ENCODE measurements at regions not wholly inside any gene's neighbourhood (a gene's known extent, or its start where the extent isn't known, plus 50 kb on each side); places are given as distances from the start of the nearest gene placed in this dataset.

GRCh38 chr6:19998541-19998940 lies 161.4 kb downstream of the ID4 start:
- no peak for DNase-seq (ENCODE audit: low read depth, low spot score)
- ATAC-seq = no peak
- H3K27me3 ChIP-seq (ENCODE audit: control insufficient read depth, insufficient read depth, low read length) = no peaks in the 10 kb centered on the region; the same call in 1 of the 2 replicates
- H3K36me3 ChIP-seq (ENCODE audit: control insufficient read depth, insufficient read depth, low read length) = no peaks in the 10 kb centered on the region
- no peak for TF ChIP-seq POLR2AphosphoS5 (IDR thresholded peaks at IDR 0.05; ENCODE audit: low read depth, low read length)
- TF ChIP-seq, protein P1, sequence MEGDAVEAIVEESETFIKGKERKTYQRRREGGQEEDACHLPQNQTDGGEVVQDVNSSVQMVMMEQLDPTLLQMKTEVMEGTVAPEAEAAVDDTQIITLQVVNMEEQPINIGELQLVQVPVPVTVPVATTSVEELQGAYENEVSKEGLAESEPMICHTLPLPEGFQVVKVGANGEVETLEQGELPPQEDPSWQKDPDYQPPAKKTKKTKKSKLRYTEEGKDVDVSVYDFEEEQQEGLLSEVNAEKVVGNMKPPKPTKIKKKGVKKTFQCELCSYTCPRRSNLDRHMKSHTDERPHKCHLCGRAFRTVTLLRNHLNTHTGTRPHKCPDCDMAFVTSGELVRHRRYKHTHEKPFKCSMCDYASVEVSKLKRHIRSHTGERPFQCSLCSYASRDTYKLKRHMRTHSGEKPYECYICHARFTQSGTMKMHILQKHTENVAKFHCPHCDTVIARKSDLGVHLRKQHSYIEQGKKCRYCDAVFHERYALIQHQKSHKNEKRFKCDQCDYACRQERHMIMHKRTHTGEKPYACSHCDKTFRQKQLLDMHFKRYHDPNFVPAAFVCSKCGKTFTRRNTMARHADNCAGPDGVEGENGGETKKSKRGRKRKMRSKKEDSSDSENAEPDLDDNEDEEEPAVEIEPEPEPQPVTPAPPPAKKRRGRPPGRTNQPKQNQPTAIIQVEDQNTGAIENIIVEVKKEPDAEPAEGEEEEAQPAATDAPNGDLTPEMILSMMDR (IDR thresholded peaks at IDR 0.05) = no peak
- TF ChIP-seq SIN3A (IDR thresholded peaks at IDR 0.05; ENCODE audit: borderline replicate concordance, insufficient read depth, low read depth, low read length) = no peak
- TF ChIP-seq TCF7L2 (IDR thresholded peaks at IDR 0.05; ENCODE audit: low read depth, low read length) = no peak
- TF ChIP-seq, protein P2, sequence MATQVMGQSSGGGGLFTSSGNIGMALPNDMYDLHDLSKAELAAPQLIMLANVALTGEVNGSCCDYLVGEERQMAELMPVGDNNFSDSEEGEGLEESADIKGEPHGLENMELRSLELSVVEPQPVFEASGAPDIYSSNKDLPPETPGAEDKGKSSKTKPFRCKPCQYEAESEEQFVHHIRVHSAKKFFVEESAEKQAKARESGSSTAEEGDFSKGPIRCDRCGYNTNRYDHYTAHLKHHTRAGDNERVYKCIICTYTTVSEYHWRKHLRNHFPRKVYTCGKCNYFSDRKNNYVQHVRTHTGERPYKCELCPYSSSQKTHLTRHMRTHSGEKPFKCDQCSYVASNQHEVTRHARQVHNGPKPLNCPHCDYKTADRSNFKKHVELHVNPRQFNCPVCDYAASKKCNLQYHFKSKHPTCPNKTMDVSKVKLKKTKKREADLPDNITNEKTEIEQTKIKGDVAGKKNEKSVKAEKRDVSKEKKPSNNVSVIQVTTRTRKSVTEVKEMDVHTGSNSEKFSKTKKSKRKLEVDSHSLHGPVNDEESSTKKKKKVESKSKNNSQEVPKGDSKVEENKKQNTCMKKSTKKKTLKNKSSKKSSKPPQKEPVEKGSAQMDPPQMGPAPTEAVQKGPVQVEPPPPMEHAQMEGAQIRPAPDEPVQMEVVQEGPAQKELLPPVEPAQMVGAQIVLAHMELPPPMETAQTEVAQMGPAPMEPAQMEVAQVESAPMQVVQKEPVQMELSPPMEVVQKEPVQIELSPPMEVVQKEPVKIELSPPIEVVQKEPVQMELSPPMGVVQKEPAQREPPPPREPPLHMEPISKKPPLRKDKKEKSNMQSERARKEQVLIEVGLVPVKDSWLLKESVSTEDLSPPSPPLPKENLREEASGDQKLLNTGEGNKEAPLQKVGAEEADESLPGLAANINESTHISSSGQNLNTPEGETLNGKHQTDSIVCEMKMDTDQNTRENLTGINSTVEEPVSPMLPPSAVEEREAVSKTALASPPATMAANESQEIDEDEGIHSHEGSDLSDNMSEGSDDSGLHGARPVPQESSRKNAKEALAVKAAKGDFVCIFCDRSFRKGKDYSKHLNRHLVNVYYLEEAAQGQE (IDR thresholded peaks at IDR 0.05; ENCODE audit: insufficient read depth in 1 of 2, low read depth in 2 of 2, low read length in 1 of 2) = no peak
- H3K9me3 ChIP-seq (ENCODE audit: control insufficient read depth, insufficient read depth, low read depth, low read length) = no peaks in the 10 kb centered on the region
- intact Hi-C loops (cut with micrococcal nuclease; ENCODE audit: unreplicated experiment) = no loop called here
- no peaks in the 10 kb centered on the region for H3K4me1 ChIP-seq (ENCODE audit: control insufficient read depth, insufficient read depth, low read length)
- H3K27ac ChIP-seq (ENCODE audit: low read length) = no peak overlapping the region
- ChIA-PET POLR2A (no interaction called here), CTCF (no interaction called here)
- no TSS peak for BruUV-seq (replicated peaks)
- in situ Hi-C loops (cut with HindIII; ENCODE audit: low pct_unique_long_range_greater_than_20kb, low sequenced_read_pairs) = no loop called here
- H3K4me3 ChIP-seq (ENCODE audit: low read depth in 2 of 2, low read length in 2 of 2) = no peak overlapping the region

DNA sequence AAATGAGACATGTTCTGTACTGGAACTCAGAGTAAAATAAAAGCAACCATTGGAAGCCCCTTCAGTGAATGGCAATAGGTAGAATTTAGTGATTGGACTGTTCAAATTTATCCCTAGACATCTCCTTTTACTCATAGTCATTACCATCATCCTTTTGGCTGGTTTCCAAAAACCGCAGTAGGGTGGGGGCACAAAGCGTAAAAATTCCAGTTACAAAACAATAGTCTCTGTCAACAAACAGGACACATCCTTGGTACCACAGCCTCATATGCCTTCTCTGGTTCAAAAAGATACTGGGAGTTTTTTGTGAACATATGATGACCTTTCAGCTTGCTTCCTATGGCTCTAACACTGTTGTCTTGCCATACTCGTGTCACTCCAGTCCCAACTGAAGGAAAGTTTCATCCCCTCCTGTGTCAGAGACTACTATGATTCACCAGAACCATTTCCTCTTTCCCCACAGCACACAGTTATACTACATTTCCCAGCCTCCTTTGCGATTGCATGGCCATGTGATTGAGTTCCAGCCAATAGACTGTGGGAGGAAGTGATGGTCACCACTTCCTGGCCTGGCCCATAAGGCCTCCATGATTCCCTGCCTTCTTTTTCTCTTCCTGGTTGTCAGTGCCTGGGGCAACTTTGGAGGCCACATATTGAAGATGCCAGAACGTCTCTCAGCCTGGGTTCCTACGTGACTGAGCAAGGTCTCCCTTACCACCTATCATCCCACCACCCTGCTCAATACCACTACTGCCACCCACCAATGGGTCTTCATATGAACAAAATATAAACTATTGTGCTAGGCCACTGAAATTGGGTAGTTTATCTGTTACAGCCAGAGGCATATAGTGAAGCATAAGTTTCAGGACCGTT lies 162.4 kb downstream of the ID4 start:
- POLR2A ChIA-PET = no interaction called here
- H3K4me3 ChIP-seq (ENCODE audit: low read depth in 2 of 2, low read length in 2 of 2) = no peak overlapping the region
- ATAC-seq (no peak; the same call in 1 of the 2 replicates), DNase-seq (ENCODE audit: low read depth, low spot score) (no peak)
- intact Hi-C loops (cut with micrococcal nuclease; ENCODE audit: unreplicated experiment) = no loop called here
- H3K27ac ChIP-seq (ENCODE audit: low read length) = no peak overlapping the region
- no peaks in the 10 kb centered on the region for H3K4me1 ChIP-seq (ENCODE audit: control insufficient read depth, insufficient read depth, low read length)
- no TSS peak for BruUV-seq (replicated peaks)
- H3K36me3 ChIP-seq (ENCODE audit: control insufficient read depth, insufficient read depth, low read length) = no peaks in the 10 kb centered on the region
- no peaks in the 10 kb centered on the region for H3K27me3 ChIP-seq (ENCODE audit: control insufficient read depth, insufficient read depth, low read length)
- CTCF ChIA-PET = no interaction called here
- no peak for TF ChIP-seq TCF7L2 (IDR thresholded peaks at IDR 0.05; ENCODE audit: low read depth, low read length)
- TF ChIP-seq, protein P1 (IDR thresholded peaks at IDR 0.05) = no peak
- TF ChIP-seq, protein P2 (IDR thresholded peaks at IDR 0.05; ENCODE audit: insufficient read depth in 1 of 2, low read depth in 2 of 2, low read length in 1 of 2) = no peak
- TF ChIP-seq SIN3A (IDR thresholded peaks at IDR 0.05; ENCODE audit: borderline replicate concordance, insufficient read depth, low read depth, low read length) = no peak
- no peak for TF ChIP-seq POLR2AphosphoS5 (IDR thresholded peaks at IDR 0.05; ENCODE audit: low read depth, low read length)
- in situ Hi-C loops (cut with HindIII; ENCODE audit: low pct_unique_long_range_greater_than_20kb, low sequenced_read_pairs) = no loop called here
- H3K9me3 ChIP-seq (ENCODE audit: control insufficient read depth, insufficient read depth, low read depth, low read length) = no peaks in the 10 kb centered on the region

Measured in Panc1 (cell line).